ENCODE measurements at regions not wholly inside any gene's neighbourhood (a gene's known extent, or its start where the extent isn't known, plus 50 kb on each side); places are given as distances from the start of the nearest gene placed in this dataset.

DNA sequence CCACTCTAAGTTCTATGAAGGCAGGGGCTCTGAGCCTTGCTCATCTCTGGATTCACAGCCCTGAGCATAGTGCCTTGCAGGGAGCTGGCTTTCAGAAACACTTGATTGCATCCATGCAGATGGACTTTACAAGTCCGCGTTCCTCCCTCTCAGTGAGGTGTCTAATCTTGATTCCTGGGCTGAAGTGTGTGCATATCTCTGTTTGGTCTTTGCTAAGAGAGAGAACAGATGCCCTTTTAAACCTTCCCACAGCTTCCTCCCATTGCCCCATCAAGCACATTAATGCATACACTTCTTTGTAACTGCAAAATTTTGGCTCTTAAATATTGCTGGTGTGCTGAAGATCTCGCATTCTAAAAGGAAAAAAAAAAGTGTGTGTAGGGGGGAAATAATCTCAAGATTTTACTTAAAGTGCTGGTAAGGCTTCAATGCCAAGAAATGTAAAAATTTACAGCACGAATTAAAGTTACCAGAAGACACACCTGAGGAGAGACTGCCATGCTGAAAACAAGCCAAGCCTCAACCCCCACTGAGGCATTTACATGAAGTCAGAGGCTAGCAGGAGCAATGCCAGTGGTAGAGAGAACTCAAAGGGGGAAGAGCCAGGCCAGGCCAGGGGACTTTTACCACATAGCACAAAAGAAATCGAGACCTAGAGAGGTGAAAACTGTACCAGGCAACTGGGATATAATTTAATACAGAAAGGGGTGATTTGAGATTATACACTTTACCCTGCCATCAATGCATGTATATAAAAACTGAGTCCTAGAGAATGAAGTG lies 492.1 kb downstream of the SOX6 start:
- ChIA-PET POLR2A (no interaction called here), CTCF (no interaction called here)
- Histone ChIP-seq H3K4me1 (ENCODE audit: control insufficient read depth, insufficient read depth, low read length) (no peaks in the 10 kb centered on the region), H3K36me3 (ENCODE audit: control insufficient read depth, insufficient read depth, low read length) (no peaks in the 10 kb centered on the region), H3K9me3 (ENCODE audit: control insufficient read depth, insufficient read depth, low read depth, low read length) (no peaks in the 10 kb centered on the region), H3K4me3 (ENCODE audit: low read depth in 2 of 2, low read length in 2 of 2) (no peak overlapping the region), H3K27ac (ENCODE audit: low read length) (no peak overlapping the region), H3K27me3 (ENCODE audit: control insufficient read depth, insufficient read depth, low read length) (no peaks in the 10 kb centered on the region)
- BruUV-seq (replicated peaks): no TSS peak
- ATAC-seq (no peak), DNase-seq (ENCODE audit: low read depth, low spot score) (no peak)
- intact Hi-C loops (cut with micrococcal nuclease; ENCODE audit: unreplicated experiment) (no loop called here), in situ Hi-C loops (cut with HindIII; ENCODE audit: low pct_unique_long_range_greater_than_20kb, low sequenced_read_pairs) (no loop called here)
- TF ChIP-seq POLR2AphosphoS5 (IDR thresholded peaks at IDR 0.05; ENCODE audit: low read depth, low read length) (no peak), SIN3A (IDR thresholded peaks at IDR 0.05; ENCODE audit: borderline replicate concordance, insufficient read depth, low read depth, low read length) (no peak), TCF7L2 (IDR thresholded peaks at IDR 0.05; ENCODE audit: low read depth, low read length) (no peak)

DNA sequence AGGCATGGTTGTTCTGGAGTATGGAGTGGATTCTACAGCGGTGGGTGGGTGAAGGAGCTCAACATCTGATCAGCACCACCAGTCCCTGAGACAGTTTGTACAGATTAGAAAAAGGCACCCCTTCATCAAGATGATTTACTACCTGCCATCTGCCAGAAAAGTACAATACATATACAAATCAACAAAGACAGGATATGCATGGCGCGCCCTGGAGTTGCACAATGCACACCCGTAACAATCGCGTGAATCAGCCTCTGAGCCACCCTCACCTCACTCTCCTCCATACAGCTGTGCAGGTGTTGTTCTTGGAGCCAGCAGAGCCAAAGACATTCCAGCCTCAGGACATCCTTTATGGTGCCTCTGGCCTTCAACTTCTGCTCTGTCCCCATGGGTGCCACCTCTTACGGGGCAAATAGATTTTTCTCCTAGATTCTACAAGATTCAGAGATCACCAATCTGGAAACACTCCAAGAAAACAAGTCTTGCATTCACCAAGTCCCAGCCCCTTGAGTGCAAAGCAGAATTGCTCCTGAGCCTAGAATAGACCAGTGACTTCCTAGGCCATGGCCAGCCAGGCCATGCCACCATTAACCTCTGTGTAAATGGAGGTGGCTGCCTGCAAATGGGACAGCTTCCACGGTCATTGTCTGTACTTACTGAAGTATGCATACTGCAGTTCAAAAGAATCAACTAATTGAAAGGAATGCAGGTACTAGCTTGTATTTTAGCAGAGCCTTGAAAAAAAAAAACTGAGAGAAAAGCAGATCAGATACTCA lies 490.9 kb downstream of the SOX6 start:
- intact Hi-C loops (cut with micrococcal nuclease; ENCODE audit: unreplicated experiment): no loop called here
- ChIA-PET CTCF (no interaction called here), POLR2A (no interaction called here)
- Histone ChIP-seq H3K4me1 (ENCODE audit: control insufficient read depth, insufficient read depth, low read length) (no peaks in the 10 kb centered on the region), H3K36me3 (ENCODE audit: control insufficient read depth, insufficient read depth, low read length) (no peaks in the 10 kb centered on the region), H3K27me3 (ENCODE audit: control insufficient read depth, insufficient read depth, low read length) (no peaks in the 10 kb centered on the region), H3K9me3 (ENCODE audit: control insufficient read depth, insufficient read depth, low read depth, low read length) (no peaks in the 10 kb centered on the region), H3K27ac (ENCODE audit: low read length) (no peak overlapping the region), H3K4me3 (ENCODE audit: low read depth in 2 of 2, low read length in 2 of 2) (no peak overlapping the region)
- TF ChIP-seq, protein P1, sequence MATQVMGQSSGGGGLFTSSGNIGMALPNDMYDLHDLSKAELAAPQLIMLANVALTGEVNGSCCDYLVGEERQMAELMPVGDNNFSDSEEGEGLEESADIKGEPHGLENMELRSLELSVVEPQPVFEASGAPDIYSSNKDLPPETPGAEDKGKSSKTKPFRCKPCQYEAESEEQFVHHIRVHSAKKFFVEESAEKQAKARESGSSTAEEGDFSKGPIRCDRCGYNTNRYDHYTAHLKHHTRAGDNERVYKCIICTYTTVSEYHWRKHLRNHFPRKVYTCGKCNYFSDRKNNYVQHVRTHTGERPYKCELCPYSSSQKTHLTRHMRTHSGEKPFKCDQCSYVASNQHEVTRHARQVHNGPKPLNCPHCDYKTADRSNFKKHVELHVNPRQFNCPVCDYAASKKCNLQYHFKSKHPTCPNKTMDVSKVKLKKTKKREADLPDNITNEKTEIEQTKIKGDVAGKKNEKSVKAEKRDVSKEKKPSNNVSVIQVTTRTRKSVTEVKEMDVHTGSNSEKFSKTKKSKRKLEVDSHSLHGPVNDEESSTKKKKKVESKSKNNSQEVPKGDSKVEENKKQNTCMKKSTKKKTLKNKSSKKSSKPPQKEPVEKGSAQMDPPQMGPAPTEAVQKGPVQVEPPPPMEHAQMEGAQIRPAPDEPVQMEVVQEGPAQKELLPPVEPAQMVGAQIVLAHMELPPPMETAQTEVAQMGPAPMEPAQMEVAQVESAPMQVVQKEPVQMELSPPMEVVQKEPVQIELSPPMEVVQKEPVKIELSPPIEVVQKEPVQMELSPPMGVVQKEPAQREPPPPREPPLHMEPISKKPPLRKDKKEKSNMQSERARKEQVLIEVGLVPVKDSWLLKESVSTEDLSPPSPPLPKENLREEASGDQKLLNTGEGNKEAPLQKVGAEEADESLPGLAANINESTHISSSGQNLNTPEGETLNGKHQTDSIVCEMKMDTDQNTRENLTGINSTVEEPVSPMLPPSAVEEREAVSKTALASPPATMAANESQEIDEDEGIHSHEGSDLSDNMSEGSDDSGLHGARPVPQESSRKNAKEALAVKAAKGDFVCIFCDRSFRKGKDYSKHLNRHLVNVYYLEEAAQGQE (IDR thresholded peaks at IDR 0.05; ENCODE audit: insufficient read depth in 1 of 2, low read depth in 2 of 2, low read length in 1 of 2): no peak
- TF ChIP-seq SIN3A (IDR thresholded peaks at IDR 0.05; ENCODE audit: borderline replicate concordance, insufficient read depth, low read depth, low read length) (no peak), TCF7L2 (IDR thresholded peaks at IDR 0.05; ENCODE audit: low read depth, low read length) (no peak), POLR2AphosphoS5 (IDR thresholded peaks at IDR 0.05; ENCODE audit: low read depth, low read length) (no peak)
- TF ChIP-seq, protein P2, sequence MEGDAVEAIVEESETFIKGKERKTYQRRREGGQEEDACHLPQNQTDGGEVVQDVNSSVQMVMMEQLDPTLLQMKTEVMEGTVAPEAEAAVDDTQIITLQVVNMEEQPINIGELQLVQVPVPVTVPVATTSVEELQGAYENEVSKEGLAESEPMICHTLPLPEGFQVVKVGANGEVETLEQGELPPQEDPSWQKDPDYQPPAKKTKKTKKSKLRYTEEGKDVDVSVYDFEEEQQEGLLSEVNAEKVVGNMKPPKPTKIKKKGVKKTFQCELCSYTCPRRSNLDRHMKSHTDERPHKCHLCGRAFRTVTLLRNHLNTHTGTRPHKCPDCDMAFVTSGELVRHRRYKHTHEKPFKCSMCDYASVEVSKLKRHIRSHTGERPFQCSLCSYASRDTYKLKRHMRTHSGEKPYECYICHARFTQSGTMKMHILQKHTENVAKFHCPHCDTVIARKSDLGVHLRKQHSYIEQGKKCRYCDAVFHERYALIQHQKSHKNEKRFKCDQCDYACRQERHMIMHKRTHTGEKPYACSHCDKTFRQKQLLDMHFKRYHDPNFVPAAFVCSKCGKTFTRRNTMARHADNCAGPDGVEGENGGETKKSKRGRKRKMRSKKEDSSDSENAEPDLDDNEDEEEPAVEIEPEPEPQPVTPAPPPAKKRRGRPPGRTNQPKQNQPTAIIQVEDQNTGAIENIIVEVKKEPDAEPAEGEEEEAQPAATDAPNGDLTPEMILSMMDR (IDR thresholded peaks at IDR 0.05): no peak
- no peak for DNase-seq (ENCODE audit: low read depth, low spot score)
- in situ Hi-C loops (cut with HindIII; ENCODE audit: low pct_unique_long_range_greater_than_20kb, low sequenced_read_pairs): no loop called here
- no peak for ATAC-seq
- BruUV-seq (replicated peaks): no TSS peak

All from Panc1 (cell line).